OCI-LY7 (cell line): ENCODE measurements at regions not wholly inside any gene's neighbourhood (a gene's known extent, or its start where the extent isn't known, plus 50 kb on each side); places are given as distances from the start of the nearest gene placed in this dataset.

Experiments
- CTCF ChIP-seq: fragments of 200-600 bp; sonication (generic); conservative IDR thresholded peaks from 2 replicates; pipeline ENCODE4 v1.5.1; 2014; ENCODE audit warnings: mild to moderate bottlenecking, antibody characterized with exemption, low read length, moderate library complexity, mixed read lengths
- EZH2phosphoT487 ChIP-seq: fragments of 200-600 bp; sonication (generic); IDR thresholded peaks from 2 replicates; pipeline ENCODE4 v1.6.1; 2018; ENCODE audit warnings: low read depth, borderline replicate concordance, mild to moderate bottlenecking, mixed run types, antibody characterized with exemption, low read length, moderate library complexity, mixed read lengths

GRCh38 chr9:129390541-129390940, 212.5 kb upstream of the IER5L start:
- TF ChIP-seq CTCF (no peak), EZH2phosphoT487 (no peak)
